Ectodermal cell (in vitro differentiated cells): ENCODE measurements at regions not wholly inside any gene's neighbourhood (a gene's known extent, or its start where the extent isn't known, plus 50 kb on each side); places are given as distances from the start of the nearest gene placed in this dataset.
"Not testable (repeated sequence)": the region's sequence is repeated elsewhere in the genome, so short reads cannot be mapped to it uniquely, and the experiment has no call there.

ENCODE experiments used
- H3K27ac ChIP-seq: 2 replicates; pipeline ENCODE4 v1.7.0; 2013; ENCODE audit warnings: mild to moderate bottlenecking, low read depth, low read length; ENCODE audit not compliant: insufficient read depth, poor library complexity, severe bottlenecking
- H3K27me3 ChIP-seq: 2 replicates; pipeline ENCODE4 v1.7.0; 2013; ENCODE audit warnings: mild to moderate bottlenecking, low read length; ENCODE audit not compliant: insufficient read depth, control insufficient read depth, poor library complexity, severe bottlenecking
- H3K36me3 ChIP-seq: one replicate; pipeline ENCODE4 v1.7.0; 2013; ENCODE audit warnings: low read length; ENCODE audit not compliant: control insufficient read depth, insufficient read depth
- H3K4me1 ChIP-seq: one replicate; pipeline ENCODE4 v1.7.0; 2013; ENCODE audit warnings: low read length; ENCODE audit not compliant: control insufficient read depth, insufficient read depth
- H3K4me3 ChIP-seq: 2 replicates; pipeline ENCODE4 v1.7.0; 2013; ENCODE audit warnings: low read depth, low read length, control low read depth; ENCODE audit not compliant: insufficient read depth
- H3K9me3 ChIP-seq: 2 replicates; pipeline ENCODE4 v1.7.0; 2013; ENCODE audit warnings: mild to moderate bottlenecking, low read length, moderate library complexity; ENCODE audit not compliant: control insufficient read depth
- WGBS, 2 experiments: methylation state at CpG; one replicate each; pipeline ENCODE4 v1.1.7; 2013; ENCODE audit warnings: missing lambda C conversion rate in 2 of 2; 5-methylcytosine and 5-hydroxymethylcytosine counted together

GRCh38 chr5:3449481-3449880 lies 146.2 kb upstream of the IRX1 start:
- H3K27me3 ChIP-seq: no peaks in the 10 kb centered on the region
- no peaks in the 10 kb centered on the region for H3K36me3 ChIP-seq
- H3K4me3 ChIP-seq: no peak overlapping the region
- WGBS, 2 experiments: 93 to 97% methylated on average over 3 of the region's 4 CpGs
- H3K27ac ChIP-seq: no peak overlapping the region
- H3K9me3 ChIP-seq: no peaks in the 10 kb centered on the region
- no peaks in the 10 kb centered on the region for H3K4me1 ChIP-seq

- WGBS, 2 experiments: 77 to 85% methylated on average over 3 of the region's 3 CpGs
- Histone ChIP-seq H3K4me3 (no peak overlapping the region), H3K27me3 (no peaks in the 10 kb centered on the region), H3K4me1 (no peaks in the 10 kb centered on the region), H3K9me3 (no peaks in the 10 kb centered on the region), H3K36me3 (no peaks in the 10 kb centered on the region), H3K27ac (no peak overlapping the region)
Observed at GRCh38 chr5:3446410-3446809, 149.2 kb upstream of the IRX1 start.

GRCh38 chr5:3445517-3445916 lies 150.1 kb upstream of the IRX1 start:
- not testable (repeated sequence) for H3K4me3 ChIP-seq, H3K27ac ChIP-seq, H3K4me1 ChIP-seq, H3K27me3 ChIP-seq, H3K36me3 ChIP-seq, H3K9me3 ChIP-seq

GRCh38 chr5:3432135-3432534 lies 163.5 kb upstream of the IRX1 start:
- no peak overlapping the region for H3K4me3 ChIP-seq
- H3K9me3 ChIP-seq: no peaks in the 10 kb centered on the region
- H3K4me1 ChIP-seq: no peaks in the 10 kb centered on the region
- 92 to 93% methylated on average over 4 of the region's 4 CpGs for WGBS, 2 experiments
- no peaks in the 10 kb centered on the region for H3K36me3 ChIP-seq
- H3K27me3 ChIP-seq: no peaks in the 10 kb centered on the region
- no peak overlapping the region for H3K27ac ChIP-seq

GRCh38 chr5:3430691-3431090 lies 164.9 kb upstream of the IRX1 start:
- H3K4me1 ChIP-seq: no peaks in the 10 kb centered on the region
- WGBS, 2 experiments: 68 to 70% methylated on average over 4 to 5 of the region's 5 CpGs

GRCh38 chr5:3429962-3430361 lies 165.7 kb upstream of the IRX1 start:
- no peaks in the 10 kb centered on the region for H3K27me3 ChIP-seq
- no peaks in the 10 kb centered on the region for H3K4me1 ChIP-seq
- H3K9me3 ChIP-seq: no peaks in the 10 kb centered on the region
- H3K4me3 ChIP-seq: no peak overlapping the region
- no peaks in the 10 kb centered on the region for H3K36me3 ChIP-seq
- 81 to 82% methylated on average over 7 of the region's 7 CpGs for WGBS, 2 experiments
- H3K27ac ChIP-seq: no peak overlapping the region

More at GRCh38 chr5:3430691-3431090, 164.9 kb upstream of the IRX1 start:
- Histone ChIP-seq H3K9me3 (no peaks in the 10 kb centered on the region), H3K4me3 (no peak overlapping the region), H3K27ac (no peak overlapping the region), H3K36me3 (no peaks in the 10 kb centered on the region), H3K27me3 (no peaks in the 10 kb centered on the region)

- Histone ChIP-seq H3K27me3 (no peaks in the 10 kb centered on the region), H3K4me3 (no peak overlapping the region), H3K36me3 (no peaks in the 10 kb centered on the region), H3K9me3 (no peaks in the 10 kb centered on the region), H3K27ac (no peak overlapping the region), H3K4me1 (no peaks in the 10 kb centered on the region)
- WGBS, 2 experiments: 85 to 87% methylated on average over 15 of the region's 15 CpGs
Observed at GRCh38 chr5:3428334-3428733, 167.3 kb upstream of the IRX1 start.

- no peak overlapping the region for H3K27ac ChIP-seq
- H3K36me3 ChIP-seq: no peaks in the 10 kb centered on the region
- no peaks in the 10 kb centered on the region for H3K9me3 ChIP-seq
- 100% methylated on average over 2 of the region's 2 CpGs; no CpG with 5 or more reads in 1 of the 2 experiments for WGBS, 2 experiments
- no peak overlapping the region for H3K4me3 ChIP-seq
- no peaks in the 10 kb centered on the region for H3K4me1 ChIP-seq
- H3K27me3 ChIP-seq: no peaks in the 10 kb centered on the region
Observed at GRCh38 chr5:3424946-3425345, 170.7 kb upstream of the IRX1 start.

GRCh38 chr5:3417376-3417943 lies 178.2 kb upstream of the IRX1 start:
- H3K4me3 ChIP-seq: no peak overlapping the region
- H3K36me3 ChIP-seq: no peaks in the 10 kb centered on the region
- H3K4me1 ChIP-seq: no peaks in the 10 kb centered on the region
- H3K27ac ChIP-seq: no peak overlapping the region
- 84 to 86% methylated on average over 17 of the region's 17 CpGs for WGBS, 2 experiments
- H3K27me3 ChIP-seq: no peaks in the 10 kb centered on the region
- H3K9me3 ChIP-seq: no peaks in the 10 kb centered on the region

GRCh38 chr5:3414371-3414770 lies 181.3 kb upstream of the IRX1 start:
- H3K27me3 ChIP-seq: no peaks in the 10 kb centered on the region
- no peaks in the 10 kb centered on the region for H3K9me3 ChIP-seq
- no peaks in the 10 kb centered on the region for H3K36me3 ChIP-seq
- H3K4me3 ChIP-seq: no peak overlapping the region
- 78% methylated on average over 7 of the region's 7 CpGs for WGBS, 2 experiments
- no peak overlapping the region for H3K27ac ChIP-seq
- no peaks in the 10 kb centered on the region for H3K4me1 ChIP-seq

GRCh38 chr5:3412146-3412545 lies 183.5 kb upstream of the IRX1 start:
- H3K4me3 ChIP-seq: no peak overlapping the region
- H3K27me3 ChIP-seq: no peaks in the 10 kb centered on the region
- 88 to 90% methylated on average over 1 of the region's 1 CpG for WGBS, 2 experiments
- H3K36me3 ChIP-seq: no peaks in the 10 kb centered on the region
- no peak overlapping the region for H3K27ac ChIP-seq
- H3K9me3 ChIP-seq: no peaks in the 10 kb centered on the region
- H3K4me1 ChIP-seq: no peaks in the 10 kb centered on the region
